Stimulated activated CD4-positive, alpha-beta T cell treated with anti-CD3 and anti-CD28 coated beads, Interleukin-12 subunit alpha, Interleukin-12 subunit beta, amount 100 ng/mL, for 48 hours (primary cell): ENCODE measurements at regions not wholly inside any gene's neighbourhood (a gene's known extent, or its start where the extent isn't known, plus 50 kb on each side); places are given as distances from the start of the nearest gene placed in this dataset.

Experiments
- DNase-seq, 3 donors: peaks; one replicate each; pipeline ENCODE4 v3.0.0-alpha.2; 2020; ENCODE audit warnings: low read depth in 2 of 3, low spot score in 1 of 3

- DNase-seq, result no peak
These were observed 68.6 kb upstream of the IRX4 start for GRCh38 chr5:1951165-1951816.

GRCh38 chr5:1950708-1951103, 68.0 kb upstream of the IRX4 start:
- DNase-seq, result no peak

- DNase-seq, result no peak
These were observed 67.5 kb upstream of the IRX4 start for GRCh38 chr5:1950096-1950707.

GRCh38 chr5:1949253-1949652, 66.5 kb upstream of the IRX4 start:
- no peak for DNase-seq

- no peak for DNase-seq
These were observed 66.0 kb upstream of the IRX4 start for GRCh38 chr5:1948663-1949191.

GRCh38 chr5:1948111-1948510, 65.4 kb upstream of the IRX4 start:
- DNase-seq, result no peak

GRCh38 chr5:1946776-1947175, 64.1 kb upstream of the IRX4 start:
- DNase-seq, result no peak

- DNase-seq, result no peak
These were observed 63.5 kb upstream of the IRX4 start for GRCh38 chr5:1946122-1946677.

GRCh38 chr5:1945606-1946005, 62.9 kb upstream of the IRX4 start:
- DNase-seq, result no peak

GRCh38 chr5:1944408-1944807, 61.7 kb upstream of the IRX4 start:
- DNase-seq, result no peak

GRCh38 chr5:1943481-1943880, 60.8 kb upstream of the IRX4 start:
- DNase-seq, result no peak

- DNase-seq, result no peak
These were observed 59.9 kb upstream of the IRX4 start for GRCh38 chr5:1942630-1943029.

- no peak for DNase-seq
These were observed 59.4 kb upstream of the IRX4 start for GRCh38 chr5:1942158-1942557.

GRCh38 chr5:1939256-1939655, 56.5 kb upstream of the IRX4 start:
- no peak for DNase-seq

GRCh38 chr5:1938310-1939000, 55.7 kb upstream of the IRX4 start:
- DNase-seq, result no peak

GRCh38 chr5:1937590-1937989, 54.9 kb upstream of the IRX4 start:
- no peak for DNase-seq

- no peak for DNase-seq
These were observed 54.2 kb upstream of the IRX4 start for GRCh38 chr5:1936901-1937300.

- no peak for DNase-seq
These were observed 53.7 kb upstream of the IRX4 start for GRCh38 chr5:1936413-1936812.

- DNase-seq, result no peak
These were observed 52.2 kb upstream of the IRX4 start for GRCh38 chr5:1934801-1935429.

GRCh38 chr5:1934056-1934394, 51.3 kb upstream of the IRX4 start:
- no peak for DNase-seq

- no peak for DNase-seq
These were observed 50.8 kb upstream of the IRX4 start for GRCh38 chr5:1933364-1934055.
